ENCODE measurements at regions not wholly inside any gene's neighbourhood (a gene's known extent, or its start where the extent isn't known, plus 50 kb on each side); places are given as distances from the start of the nearest gene placed in this dataset.

DNA sequence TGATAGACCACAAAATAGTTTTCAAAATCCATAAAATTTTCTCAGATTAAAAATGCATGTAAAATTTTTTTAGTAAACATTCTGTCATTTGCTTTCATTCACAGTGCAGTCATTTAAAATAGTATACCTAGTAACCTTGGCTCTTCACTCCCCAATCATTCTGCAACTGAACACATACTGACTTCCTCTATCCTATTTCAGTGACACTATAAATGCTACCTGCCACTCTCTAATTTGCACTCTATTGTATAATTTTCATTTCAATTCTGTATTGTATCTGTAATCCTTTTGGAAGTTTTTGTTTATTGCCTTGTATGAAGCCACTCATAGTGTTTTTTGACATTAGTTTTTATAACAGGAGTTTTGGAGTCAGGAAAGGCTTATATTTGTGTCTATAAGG, 1029.1 kb upstream of the NCAM2 start:
- TF ChIP-seq, protein P1, sequence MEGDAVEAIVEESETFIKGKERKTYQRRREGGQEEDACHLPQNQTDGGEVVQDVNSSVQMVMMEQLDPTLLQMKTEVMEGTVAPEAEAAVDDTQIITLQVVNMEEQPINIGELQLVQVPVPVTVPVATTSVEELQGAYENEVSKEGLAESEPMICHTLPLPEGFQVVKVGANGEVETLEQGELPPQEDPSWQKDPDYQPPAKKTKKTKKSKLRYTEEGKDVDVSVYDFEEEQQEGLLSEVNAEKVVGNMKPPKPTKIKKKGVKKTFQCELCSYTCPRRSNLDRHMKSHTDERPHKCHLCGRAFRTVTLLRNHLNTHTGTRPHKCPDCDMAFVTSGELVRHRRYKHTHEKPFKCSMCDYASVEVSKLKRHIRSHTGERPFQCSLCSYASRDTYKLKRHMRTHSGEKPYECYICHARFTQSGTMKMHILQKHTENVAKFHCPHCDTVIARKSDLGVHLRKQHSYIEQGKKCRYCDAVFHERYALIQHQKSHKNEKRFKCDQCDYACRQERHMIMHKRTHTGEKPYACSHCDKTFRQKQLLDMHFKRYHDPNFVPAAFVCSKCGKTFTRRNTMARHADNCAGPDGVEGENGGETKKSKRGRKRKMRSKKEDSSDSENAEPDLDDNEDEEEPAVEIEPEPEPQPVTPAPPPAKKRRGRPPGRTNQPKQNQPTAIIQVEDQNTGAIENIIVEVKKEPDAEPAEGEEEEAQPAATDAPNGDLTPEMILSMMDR (IDR thresholded peaks at IDR 0.05 in 4 of 5, conservative IDR thresholded peaks at IDR 0.05 in 1 of 5) = no peak
- TF ChIP-seq POLR2A (IDR thresholded peaks at IDR 0.05) = no peak

All from gastrocnemius medialis (tissue), 4 donors.